H4 (cell line): ENCODE measurements at regions not wholly inside any gene's neighbourhood (a gene's known extent, or its start where the extent isn't known, plus 50 kb on each side); places are given as distances from the start of the nearest gene placed in this dataset.
A peak's percentile ranks its signal among the peaks of the same experiment; 100 is the strongest.

ENCODE experiments used
- DNase-seq: peaks from one replicate; pipeline ENCODE4 v3.0.0-alpha.2; 2015; ENCODE audit warnings: low spot score

DNA sequence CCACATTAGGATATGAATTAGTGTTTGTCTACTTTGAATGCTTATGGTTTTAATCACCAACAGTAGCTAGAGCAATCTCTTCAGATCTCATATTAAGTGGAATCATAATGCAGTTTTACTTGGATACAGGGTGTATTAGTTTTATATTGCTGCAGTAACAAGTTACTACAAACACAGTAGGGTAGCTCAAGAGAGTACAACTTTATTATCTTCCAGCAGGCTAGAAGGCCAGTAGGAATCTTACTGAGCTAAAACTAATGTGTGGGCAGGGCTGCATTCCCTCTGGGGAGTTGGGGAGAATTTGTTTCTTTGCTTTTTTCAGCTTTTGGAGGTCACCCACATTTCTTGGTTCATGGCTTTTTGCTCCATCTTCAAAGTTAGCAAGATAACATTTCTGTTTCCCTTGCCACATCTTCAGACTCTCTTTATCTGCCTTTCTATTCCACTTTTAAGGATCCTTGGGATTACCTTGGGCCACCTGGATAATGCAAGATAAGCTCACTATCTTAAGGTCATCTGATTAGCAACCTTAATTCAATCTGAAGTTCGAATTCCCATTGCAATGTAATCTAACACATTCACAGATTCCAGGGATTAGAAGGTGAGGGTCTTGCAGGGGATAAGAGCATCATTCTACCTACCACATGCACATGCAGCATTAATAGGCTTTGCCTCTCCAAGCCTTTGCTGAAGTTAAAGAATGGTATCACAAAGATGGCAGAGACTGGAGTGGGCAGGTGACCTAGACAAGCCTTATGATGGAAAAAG lies 134.1 kb upstream of the SLC10A2 start:
- DNase-seq, result no peak

DNA sequence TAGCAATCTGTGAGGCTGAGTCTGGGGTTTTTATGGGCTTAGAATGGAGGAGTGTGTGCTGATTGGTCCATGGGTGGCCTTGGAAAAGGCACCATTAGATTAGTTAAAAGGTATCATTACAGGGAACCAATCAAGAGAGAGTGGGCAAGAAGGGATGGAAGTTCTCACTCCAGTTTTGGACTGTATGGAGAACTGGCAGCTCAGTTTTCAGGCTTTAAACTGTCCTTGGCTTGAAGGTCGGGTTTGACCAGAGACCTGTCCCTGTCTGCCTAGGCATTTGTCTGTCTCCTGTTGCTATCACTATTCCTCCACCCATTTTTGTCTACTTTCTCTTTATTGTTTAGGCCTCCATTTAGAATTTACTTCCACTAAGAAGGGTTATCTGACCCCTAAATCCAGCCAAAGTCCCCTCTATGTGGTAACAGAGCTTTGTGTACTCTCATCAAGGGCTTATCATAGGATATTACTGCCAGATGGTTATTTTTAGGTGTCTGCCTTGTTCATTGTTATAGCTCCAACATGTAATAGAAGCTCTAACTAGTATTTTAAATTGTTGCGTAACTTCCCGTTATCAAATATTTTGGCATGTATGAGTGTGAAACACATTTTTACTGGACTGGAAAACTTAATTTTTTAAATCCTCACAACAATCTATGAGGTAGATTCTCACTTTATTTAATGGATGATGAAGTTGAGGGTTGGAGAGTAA lies 133.3 kb upstream of the SLC10A2 start:
- DNase-seq, result no peak

DNA sequence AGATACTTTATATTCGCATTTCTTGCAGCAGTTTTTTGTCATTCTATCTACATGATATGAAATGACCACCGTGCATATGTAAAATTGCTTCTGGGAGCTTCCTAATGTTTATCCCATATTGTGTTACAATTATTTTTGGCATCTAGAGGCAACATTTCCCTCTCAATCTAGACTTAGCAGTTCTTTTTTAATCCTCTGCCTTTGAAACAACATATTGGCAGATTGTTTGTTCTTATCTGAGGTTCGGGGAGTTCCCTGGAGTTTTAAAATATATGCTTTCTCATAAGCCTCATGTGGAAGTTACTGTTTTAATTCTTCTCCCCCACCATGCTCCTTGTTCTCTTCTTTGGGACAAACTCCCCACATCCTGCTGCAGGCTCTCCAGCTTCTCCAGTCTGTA lies 130.1 kb upstream of the SLC10A2 start:
- DNase-seq, result no peak

DNA sequence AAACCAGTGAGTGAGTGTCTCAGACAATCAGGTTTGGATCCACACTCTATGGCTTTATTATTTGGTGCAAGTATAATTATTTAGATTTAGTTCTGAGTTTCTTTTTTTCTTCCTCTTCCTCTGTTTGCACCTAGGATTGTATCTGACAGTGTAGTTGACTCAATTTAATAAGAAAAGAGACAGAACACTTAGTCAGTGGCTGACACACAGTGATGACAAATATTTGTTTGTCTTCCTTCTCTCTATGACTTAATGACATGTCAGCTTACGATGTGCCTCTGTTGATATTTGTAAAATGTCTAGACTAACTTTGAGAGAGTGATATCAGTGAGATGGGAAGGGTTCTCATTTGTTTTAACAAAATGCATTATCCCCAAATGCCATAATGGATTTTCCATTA lies 129.5 kb upstream of the SLC10A2 start:
- no peak for DNase-seq

DNA sequence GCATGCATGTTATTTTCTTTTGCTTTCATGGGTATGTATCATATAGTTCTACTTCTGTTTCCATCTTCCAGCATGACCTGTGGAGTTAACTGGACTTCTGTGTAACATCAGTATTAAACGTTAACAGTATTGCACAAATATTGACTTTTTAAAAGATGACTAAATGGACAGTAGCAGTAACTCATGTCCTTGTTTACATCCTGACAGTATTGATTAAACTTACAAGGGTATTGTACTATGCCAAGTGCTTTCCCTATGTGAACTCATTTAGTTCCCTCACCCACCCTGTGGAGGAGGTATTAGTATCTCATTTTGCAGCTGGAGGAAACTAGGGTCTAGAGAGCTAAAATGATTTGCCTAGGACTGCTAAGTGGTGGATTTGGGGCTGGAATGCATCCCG lies 128.7 kb upstream of the SLC10A2 start:
- DNase-seq, result no peak

DNA sequence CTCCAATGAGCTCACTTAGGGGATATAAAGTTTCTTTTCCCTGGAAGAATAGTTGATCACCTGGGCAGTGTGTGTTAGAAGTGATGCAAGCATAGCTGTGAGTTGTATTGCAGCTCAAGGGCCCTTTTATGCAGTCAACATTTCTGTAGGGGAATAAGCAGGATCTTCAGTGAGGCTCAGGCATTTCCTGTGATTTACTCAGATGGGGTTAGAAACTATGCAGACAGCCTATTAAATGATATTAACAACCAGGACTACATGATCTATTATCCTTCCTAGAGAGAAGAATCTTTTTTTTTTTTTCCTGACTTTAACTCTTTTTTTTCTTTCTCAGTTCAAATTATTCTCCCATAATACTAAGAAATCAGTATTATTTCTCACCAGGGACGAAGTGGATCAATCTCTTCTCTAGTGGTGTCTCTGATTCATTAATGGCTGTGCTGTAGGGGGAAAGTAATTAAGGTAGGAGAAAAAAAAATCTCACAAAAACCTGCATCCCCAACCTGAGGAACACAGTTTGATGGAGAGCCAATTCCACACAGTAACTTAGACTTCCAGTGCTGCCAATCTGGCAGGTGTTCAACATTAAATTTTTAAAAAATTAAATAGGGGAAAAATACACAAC lies 126.4 kb upstream of the SLC10A2 start:
- no peak for DNase-seq

DNA sequence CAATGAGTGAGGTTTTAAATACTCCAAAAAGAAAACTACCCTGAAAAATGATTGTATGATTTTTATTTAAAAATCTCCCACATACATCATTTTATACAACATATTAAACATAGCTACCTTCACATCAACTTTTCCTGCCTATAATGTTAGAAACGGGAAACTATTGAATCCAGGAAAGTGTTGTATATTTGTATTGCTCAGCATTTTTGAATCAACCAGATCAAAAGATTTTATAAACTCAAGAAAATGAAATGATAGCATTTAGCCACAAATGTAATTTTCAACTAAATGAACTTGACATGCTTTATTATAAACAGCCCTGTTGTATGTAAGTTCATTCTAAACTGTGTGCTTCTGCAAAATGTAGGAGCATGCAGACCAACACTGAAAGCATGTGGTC lies 124.6 kb upstream of the SLC10A2 start:
- no peak for DNase-seq

DNA sequence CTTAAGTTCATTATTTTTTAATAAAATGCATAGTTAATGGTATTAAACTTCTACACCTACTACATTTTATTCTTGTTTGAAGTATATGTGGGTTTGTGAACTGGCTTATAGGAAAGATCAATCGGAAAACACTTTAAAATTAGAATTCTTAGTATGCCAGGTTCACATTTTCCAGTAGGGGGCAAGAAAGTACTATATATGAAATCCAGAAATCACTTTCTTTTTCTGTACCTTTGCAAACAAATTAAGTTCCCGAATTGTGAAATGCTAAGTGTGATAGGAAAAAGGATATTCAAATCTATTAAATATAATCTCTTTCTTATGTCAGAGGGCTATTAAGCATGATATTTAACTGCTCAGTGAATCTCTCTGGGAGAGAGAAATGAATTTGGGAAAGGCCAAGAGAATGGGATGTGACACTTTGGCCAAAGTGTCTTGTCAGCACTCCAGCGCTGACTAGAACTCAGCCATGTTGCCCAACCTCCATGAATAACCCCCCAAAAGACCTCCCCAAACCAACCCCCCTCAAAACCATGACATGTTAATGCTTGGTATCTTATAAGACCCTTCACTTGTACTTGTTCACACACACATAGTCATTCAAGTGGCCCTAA lies 122.6 kb upstream of the SLC10A2 start:
- DNase-seq, result peak; percentile 13

DNA sequence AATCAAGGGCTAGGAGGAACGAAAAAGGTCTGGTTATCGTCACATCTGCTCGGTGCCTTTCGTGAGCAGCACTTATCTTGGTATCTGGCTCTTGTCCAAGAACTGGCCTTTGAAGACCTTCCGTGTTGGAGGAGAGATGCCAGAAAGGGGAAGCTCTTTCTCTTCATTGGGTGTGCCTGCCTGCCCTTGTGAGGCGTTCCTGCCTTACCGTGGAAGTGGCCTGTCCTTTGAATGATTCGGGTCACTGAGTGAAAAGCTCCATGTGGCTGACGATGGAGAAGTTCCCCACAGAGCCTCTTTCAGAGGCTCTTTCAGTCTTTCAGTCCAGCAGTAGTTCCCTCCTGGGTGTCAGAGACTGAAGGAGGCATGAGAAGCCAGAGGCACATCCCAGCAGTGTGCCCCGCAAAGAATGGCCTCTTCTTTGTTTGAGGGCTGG lies 121.5 kb upstream of the SLC10A2 start:
- no peak for DNase-seq

DNA sequence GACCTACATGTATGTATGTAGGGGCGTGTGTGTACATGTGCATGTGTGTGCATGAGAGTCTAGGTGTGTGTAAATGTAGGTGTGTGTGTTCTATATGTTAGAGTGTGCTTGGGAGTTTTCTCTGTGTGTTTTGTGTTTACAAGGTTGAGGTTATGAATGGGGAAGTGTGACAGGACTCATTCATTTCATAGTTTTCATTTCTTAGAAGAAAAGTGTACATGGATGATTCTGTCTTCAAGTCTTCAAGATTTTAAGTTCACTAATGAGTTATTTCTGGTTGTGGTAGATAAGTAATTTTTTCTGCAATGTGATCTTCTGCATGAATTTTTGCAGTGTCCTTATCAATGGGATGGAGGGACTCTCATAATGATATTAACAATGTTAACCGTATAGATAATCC lies 118.2 kb upstream of the SLC10A2 start:
- no peak for DNase-seq

DNA sequence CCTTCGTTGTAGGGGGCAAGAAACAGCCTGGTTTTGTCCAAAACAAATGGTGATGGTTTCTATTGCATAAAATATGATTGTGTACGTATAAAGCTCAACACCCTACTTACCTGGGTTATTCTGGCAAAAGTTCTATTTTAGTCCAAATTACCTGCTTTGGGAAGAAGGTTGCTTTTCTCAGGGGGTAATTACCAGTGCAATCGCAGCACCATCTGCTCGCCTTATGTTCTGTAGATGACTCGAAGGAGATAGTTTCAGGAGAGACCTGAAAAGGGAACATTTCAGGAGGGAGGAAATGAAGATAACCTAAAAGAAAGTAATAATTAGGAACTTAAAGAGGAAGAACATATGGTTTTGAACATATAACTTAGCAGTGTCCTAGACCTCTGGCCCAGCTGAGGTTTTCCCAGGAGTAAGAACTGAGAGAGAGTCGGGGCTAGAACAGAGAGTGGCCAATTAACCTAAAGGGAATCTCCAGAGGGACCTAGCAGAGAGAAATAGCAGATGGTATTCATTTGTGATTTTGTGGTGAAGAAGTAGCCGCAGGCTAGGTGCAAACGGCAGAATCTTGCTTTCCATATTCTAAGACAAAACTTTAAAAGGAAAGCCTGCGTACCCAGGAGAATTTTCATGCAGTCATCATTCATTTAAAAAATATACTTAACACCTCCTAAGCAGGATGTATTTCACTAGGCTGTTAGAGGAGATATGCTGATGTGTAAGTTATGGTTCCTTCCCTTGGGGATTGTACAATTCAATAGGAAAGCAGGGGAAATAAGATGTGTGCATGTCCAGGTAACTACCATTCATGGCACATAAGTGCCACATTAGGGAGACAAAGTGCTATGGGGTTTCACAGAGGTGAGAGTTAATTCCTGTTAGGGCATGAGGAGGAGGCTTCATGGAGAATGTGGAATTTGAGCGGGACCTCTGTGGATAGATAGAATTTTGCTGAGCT lies 113.0 kb upstream of the SLC10A2 start:
- no peak for DNase-seq

DNA sequence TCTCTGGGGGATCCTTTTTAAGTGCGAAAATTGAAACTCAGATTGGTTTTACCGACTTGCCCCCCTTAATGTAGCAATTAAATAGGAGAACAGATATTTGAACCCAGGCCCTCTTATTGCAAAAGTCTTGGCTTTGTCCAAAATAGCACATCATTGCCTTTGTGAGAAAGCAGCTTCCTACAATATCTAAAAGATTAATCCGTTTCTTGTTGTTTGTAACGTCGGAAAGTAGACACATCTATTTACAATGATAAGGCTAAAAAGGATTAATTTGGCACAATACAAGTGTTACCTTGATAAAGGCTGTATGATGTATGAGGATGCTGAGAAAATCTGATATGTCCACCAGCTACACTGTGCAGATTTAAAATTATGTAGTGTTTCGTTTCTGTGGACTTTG lies 108.7 kb upstream of the SLC10A2 start:
- no peak for DNase-seq

DNA sequence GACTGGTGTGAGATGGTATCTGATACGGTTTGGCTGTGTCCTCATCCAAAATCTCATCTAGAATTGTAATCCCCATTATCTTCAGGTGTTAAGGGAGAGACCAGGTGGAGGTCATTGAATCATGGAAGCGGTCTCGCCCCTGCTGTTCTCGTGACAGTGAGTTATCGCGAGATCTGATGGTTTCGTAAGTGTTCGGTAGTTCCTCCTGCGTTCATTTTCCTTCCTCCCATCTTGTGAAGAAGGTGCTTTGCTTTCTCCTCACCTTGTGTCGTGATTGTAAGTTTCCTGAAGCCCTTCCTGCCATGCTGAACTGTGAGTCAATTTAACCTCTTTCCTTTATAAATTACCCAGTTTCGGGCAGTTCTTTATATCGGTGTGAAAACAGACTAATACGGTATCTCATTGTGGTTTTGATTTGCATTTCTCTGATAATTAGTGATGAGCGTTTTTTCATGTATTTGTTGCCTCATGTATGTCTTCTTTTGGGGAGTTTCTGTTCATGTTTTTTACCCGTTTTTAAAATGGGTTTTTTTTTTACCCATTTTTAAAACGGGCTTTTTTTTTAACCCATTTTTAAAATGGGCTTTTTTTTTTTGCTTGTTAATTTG lies 102.8 kb upstream of the SLC10A2 start:
- peak; percentile 46 for DNase-seq

DNA sequence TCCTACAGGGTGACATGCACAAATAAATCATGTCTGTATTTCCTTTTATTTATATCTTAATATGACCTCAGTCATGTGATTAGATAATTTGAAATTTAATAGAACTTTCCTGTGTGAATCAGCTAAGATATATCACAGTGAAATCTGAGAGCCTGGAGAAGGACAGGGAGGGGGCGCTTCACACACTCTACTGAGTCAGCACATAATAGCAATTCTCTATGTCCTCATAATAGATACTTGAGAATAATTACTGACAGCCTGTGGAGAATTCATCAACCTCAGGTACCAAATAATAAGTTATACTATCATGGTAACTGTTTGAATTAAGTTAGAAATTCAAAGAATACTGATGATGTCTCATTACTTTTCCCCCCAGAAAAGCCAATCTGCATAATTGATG lies 98.0 kb upstream of the SLC10A2 start:
- no peak for DNase-seq

DNA sequence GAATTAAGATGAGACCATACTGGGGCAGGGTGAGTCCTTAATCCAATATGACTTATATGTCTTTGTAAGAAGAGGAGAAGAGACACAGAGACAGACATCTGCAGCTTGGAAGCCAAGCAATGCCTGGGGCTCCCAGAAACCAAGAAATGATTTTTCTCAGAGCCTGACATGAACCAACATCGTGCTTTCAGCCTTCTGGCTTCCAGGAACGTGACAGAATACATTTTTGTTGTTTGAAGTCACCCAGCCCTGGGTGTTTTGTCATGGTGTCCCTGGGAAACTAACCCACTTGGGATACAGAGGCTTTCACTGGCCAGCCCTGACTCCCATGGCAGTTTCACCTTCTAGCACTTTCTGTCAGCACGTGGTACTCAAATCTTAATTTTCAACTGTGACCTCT lies 95.3 kb upstream of the SLC10A2 start:
- no peak for DNase-seq

DNA sequence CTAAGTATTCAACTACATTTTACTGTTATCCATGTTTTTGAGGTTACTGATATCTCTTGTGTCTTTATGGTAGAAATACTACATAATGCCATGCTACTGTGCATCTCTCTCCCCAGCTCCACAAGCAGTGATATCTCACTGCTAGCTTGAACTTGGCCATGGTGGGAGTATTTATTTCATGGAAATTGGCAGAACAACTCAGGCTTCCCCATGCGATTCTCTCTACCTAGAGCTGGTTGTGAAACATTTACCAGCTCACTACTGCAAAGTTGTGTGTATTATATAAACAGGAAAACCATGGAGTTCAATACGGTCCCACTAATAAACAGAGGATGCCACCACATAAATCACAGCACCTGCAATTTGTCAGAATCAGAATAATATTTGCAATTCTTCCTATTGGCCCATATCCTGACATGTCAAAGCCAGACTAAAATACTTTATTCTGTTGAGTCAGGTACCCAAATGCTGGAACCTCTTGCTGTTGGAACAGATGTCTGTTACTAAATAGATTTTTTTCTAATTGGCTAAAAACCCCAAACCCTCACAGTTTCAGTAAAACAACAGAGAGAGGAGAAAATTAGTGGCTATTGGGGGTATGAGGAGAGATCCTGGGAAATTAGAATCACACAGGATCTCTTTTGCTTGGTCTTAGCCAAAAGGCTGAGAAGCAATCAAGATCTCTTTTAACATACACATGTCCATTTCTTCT lies 91.4 kb upstream of the SLC10A2 start:
- DNase-seq, result no peak

DNA sequence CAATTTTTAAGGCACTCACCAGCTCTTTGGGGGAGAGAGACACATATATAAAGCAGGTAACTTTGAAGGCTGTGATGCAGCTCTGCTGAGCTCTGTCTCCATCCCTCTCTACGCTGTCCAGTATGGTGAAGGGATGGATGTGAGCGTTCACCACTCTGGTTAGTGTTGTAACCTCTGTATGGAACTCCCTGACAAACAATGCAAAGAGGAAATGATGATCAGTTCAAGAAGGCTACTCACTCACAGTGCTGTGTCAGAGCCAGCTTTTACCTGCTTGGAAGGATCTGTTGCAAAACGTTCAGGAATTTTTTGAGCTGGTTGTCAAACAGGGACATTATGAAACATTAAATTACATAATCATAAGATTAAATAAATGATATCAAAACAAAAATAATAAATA lies 90.8 kb upstream of the SLC10A2 start:
- no peak for DNase-seq

DNA sequence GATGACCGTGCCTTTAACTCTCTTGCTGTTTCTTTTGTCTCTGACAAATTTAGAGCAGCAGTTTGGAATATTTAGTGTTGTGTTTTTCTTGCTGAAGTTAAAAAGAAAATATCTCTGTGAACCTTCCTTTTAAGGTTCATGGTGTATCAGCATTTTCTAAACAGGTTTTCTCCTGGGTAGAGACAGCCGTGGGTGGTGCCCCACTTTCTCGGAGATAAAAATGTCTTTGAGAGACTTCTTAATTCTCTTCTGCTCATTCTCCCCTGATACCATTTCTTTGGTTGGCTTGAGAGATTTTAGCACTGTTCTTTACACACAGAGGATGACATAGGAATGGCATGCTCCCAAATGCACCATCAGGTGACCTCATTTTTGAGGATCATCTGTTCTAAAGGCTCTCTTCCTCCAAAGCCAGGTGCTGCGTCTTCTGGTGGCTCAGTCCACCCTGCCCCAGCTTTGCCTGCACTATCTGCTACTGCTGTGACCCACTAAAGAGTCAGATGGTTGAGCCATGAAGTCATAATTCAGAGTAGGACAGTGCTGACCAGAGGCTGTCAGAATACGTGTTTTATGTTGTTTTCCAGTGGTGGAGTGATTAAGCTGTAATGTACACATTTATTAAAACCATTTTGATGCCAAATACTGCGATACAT lies 90.3 kb upstream of the SLC10A2 start:
- DNase-seq, result no peak

DNA sequence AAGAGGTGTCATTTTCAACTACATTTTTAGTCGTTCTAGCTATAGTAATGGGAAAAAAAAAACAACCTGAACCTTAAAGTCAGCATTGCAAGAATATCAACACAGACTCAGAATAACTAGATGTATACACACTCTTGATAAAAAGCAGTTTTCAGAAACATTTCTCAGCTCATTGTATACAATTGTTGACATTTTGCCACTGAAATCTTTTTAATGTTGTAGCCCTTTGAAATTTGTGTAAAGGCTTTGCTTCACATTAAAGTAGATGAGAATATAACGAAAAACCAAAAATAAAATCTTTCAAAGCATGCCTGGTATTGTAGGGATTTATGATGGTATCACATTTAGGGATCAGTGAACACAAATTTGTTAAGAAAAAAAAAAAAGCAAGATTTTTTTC lies 87.2 kb upstream of the SLC10A2 start:
- no peak for DNase-seq

DNA sequence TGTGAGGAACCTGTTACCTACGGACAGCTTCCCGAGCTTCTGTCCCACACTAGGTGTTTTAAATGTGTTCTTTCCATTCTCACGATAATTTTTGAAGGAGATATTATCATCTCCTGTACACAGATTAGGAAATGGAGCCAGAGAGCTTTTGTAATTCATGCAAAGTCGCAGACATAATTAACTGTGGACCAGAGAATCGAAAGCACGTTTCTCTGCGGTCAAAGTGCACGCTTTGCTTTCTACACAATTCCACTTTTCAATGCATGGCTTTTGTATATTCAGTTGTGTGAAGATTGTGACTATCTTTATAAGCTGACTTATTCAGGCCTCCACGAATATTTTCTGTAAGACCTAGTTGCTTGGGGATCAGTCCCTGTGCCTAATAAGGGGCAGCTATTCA lies 81.7 kb upstream of the SLC10A2 start:
- no peak for DNase-seq
